HAP-1 (cell line): ENCODE measurements at regions not wholly inside any gene's neighbourhood (a gene's known extent, or its start where the extent isn't known, plus 50 kb on each side); places are given as distances from the start of the nearest gene placed in this dataset.
"Not testable (repeated sequence)": the region's sequence is repeated elsewhere in the genome, so short reads cannot be mapped to it uniquely, and the experiment has no call there.

Experiments
- DNase-seq, 2 experiments: peaks; one replicate each; pipeline ENCODE4 v3.0.0-alpha.2; 2016 to 2020; ENCODE audit warnings: low spot score in 2 of 2
- H3K27me3 ChIP-seq: fragments of 250-450 bp; sonication (Bioruptor Pico); 2 replicates; pipeline ENCODE4 v1.5.1; 2020; ENCODE audit warnings: low read depth, mild to moderate bottlenecking, moderate library complexity
- H3K36me3 ChIP-seq: fragments of 250-450 bp; sonication (Bioruptor Pico); replicated peaks from 2 replicates; pipeline ENCODE4 v1.5.1; 2020; ENCODE audit warnings: mild to moderate bottlenecking
- H3K4me1 ChIP-seq: fragments of 250-450 bp; sonication (Bioruptor Pico); 2 replicates; pipeline ENCODE4 v1.5.1; 2020; ENCODE audit warnings: mild to moderate bottlenecking
- H3K4me3 ChIP-seq: fragments of 250-450 bp; sonication (Bioruptor Pico); 2 replicates; pipeline ENCODE4 v1.5.1; 2020; ENCODE audit warnings: mild to moderate bottlenecking, moderate library complexity
- H3K9me3 ChIP-seq: fragments of 250-450 bp; sonication (Bioruptor Pico); 2 replicates; pipeline ENCODE4 v1.5.1; 2020; ENCODE audit warnings: mild to moderate bottlenecking, moderate library complexity
- in situ Hi-C: fragments of 300-500 bp; cut with MboI; formaldehyde crosslinking; loops from 3 replicates; pipeline ENCODE4 v1.14.3; 2020; ENCODE audit warnings: low sequenced_read_pairs, inconsistent platforms, mixed read lengths

GRCh38 chr4:33966808-33967207, 2277.5 kb downstream of the ARAP2 start:
- DNase-seq, result no peak
- Histone ChIP-seq H3K4me1 (no peaks in the 10 kb centered on the region), H3K4me3 (no peak overlapping the region), H3K9me3 (no peaks in the 10 kb centered on the region), H3K36me3 (no peaks in the 10 kb centered on the region), H3K27me3 (no peaks in the 10 kb centered on the region)
- in situ Hi-C loops, result no loop called here

GRCh38 chr4:33974270-33974669, 2270.0 kb downstream of the ARAP2 start:
- peaks cover 10% of the 10 kb centered on the region for H3K4me1 ChIP-seq
- H3K36me3 ChIP-seq, result no peaks in the 10 kb centered on the region
- no peak overlapping the region for H3K4me3 ChIP-seq
- no peaks in the 10 kb centered on the region for H3K27me3 ChIP-seq
- in situ Hi-C loops, result no loop called here
- no peak for DNase-seq
- no peaks in the 10 kb centered on the region for H3K9me3 ChIP-seq

GRCh38 chr4:33975995-33976394, 2268.3 kb downstream of the ARAP2 start:
- in situ Hi-C loops, result no loop called here
- H3K4me3 ChIP-seq, result no peak overlapping the region
- H3K9me3 ChIP-seq, result no peaks in the 10 kb centered on the region
- no peaks in the 10 kb centered on the region for H3K36me3 ChIP-seq
- H3K4me1 ChIP-seq, result peaks cover 10% of the 10 kb centered on the region
- peak in 1 of 2 experiments; percentile 51 for DNase-seq
- no peaks in the 10 kb centered on the region for H3K27me3 ChIP-seq

GRCh38 chr4:33979781-33980180, 2264.5 kb downstream of the ARAP2 start:
- DNase-seq, H3K36me3 ChIP-seq, H3K4me3 ChIP-seq, H3K4me1 ChIP-seq, H3K9me3 ChIP-seq, H3K27me3 ChIP-seq, in situ Hi-C loops: not testable (repeated sequence)

GRCh38 chr4:33980361-33980760, 2264.0 kb downstream of the ARAP2 start:
- no peaks in the 10 kb centered on the region for H3K9me3 ChIP-seq
- H3K4me1 ChIP-seq, result peaks cover 10% of the 10 kb centered on the region
- DNase-seq, result no peak
- in situ Hi-C loops, result no loop called here
- no peaks in the 10 kb centered on the region for H3K36me3 ChIP-seq
- no peak overlapping the region for H3K4me3 ChIP-seq
- H3K27me3 ChIP-seq, result no peaks in the 10 kb centered on the region

GRCh38 chr4:33989820-33990443, 2254.4 kb downstream of the ARAP2 start:
- in situ Hi-C loops, result no loop called here
- Histone ChIP-seq H3K9me3 (no peaks in the 10 kb centered on the region), H3K4me3 (no peak overlapping the region), H3K4me1 (no peaks in the 10 kb centered on the region), H3K27me3 (no peaks in the 10 kb centered on the region), H3K36me3 (no peaks in the 10 kb centered on the region)
- no peak for DNase-seq

GRCh38 chr4:33996075-33996718, 2248.1 kb downstream of the ARAP2 start:
- Histone ChIP-seq H3K4me3 (no peak overlapping the region), H3K9me3 (no peaks in the 10 kb centered on the region), H3K4me1 (no peaks in the 10 kb centered on the region), H3K36me3 (no peaks in the 10 kb centered on the region), H3K27me3 (no peaks in the 10 kb centered on the region)
- in situ Hi-C loops, result no loop called here
- peak in 1 of 2 experiments; percentile 14 for DNase-seq

- no peaks in the 10 kb centered on the region for H3K9me3 ChIP-seq
- in situ Hi-C loops, result no loop called here
- no peaks in the 10 kb centered on the region for H3K36me3 ChIP-seq
- no peaks in the 10 kb centered on the region for H3K27me3 ChIP-seq
- no peak overlapping the region for H3K4me3 ChIP-seq
- no peak for DNase-seq
- no peaks in the 10 kb centered on the region for H3K4me1 ChIP-seq
These were observed 2246.0 kb downstream of the ARAP2 start for GRCh38 chr4:33998291-33998690.

- H3K4me3 ChIP-seq, result no peak overlapping the region
- no peaks in the 10 kb centered on the region for H3K27me3 ChIP-seq
- no peaks in the 10 kb centered on the region for H3K4me1 ChIP-seq
- no peaks in the 10 kb centered on the region for H3K9me3 ChIP-seq
- DNase-seq, result no peak
- H3K36me3 ChIP-seq, result no peaks in the 10 kb centered on the region
- in situ Hi-C loops, result no loop called here
These were observed 2244.0 kb downstream of the ARAP2 start for GRCh38 chr4:34000356-34000755.

GRCh38 chr4:34006540-34006939, 2237.8 kb downstream of the ARAP2 start:
- DNase-seq, H3K9me3 ChIP-seq, H3K27me3 ChIP-seq, H3K4me3 ChIP-seq, H3K36me3 ChIP-seq, H3K4me1 ChIP-seq, in situ Hi-C loops: not testable (repeated sequence)

GRCh38 chr4:34009951-34010350, 2234.4 kb downstream of the ARAP2 start:
- in situ Hi-C loops, result no loop called here
- DNase-seq, result no peak
- no peaks in the 10 kb centered on the region for H3K9me3 ChIP-seq
- no peak overlapping the region for H3K4me3 ChIP-seq
- H3K36me3 ChIP-seq, result no peaks in the 10 kb centered on the region
- no peaks in the 10 kb centered on the region for H3K4me1 ChIP-seq
- no peaks in the 10 kb centered on the region for H3K27me3 ChIP-seq

GRCh38 chr4:34010751-34011519, 2233.4 kb downstream of the ARAP2 start:
- in situ Hi-C loops, result no loop called here
- no peaks in the 10 kb centered on the region for H3K4me1 ChIP-seq
- H3K4me3 ChIP-seq, result no peak overlapping the region
- no peaks in the 10 kb centered on the region for H3K9me3 ChIP-seq
- H3K27me3 ChIP-seq, result no peaks in the 10 kb centered on the region
- DNase-seq, result no peak
- H3K36me3 ChIP-seq, result no peaks in the 10 kb centered on the region

GRCh38 chr4:34035225-34035624, 2209.1 kb downstream of the ARAP2 start:
- H3K4me1 ChIP-seq, result no peaks in the 10 kb centered on the region
- in situ Hi-C loops, result no loop called here
- no peak for DNase-seq
- no peaks in the 10 kb centered on the region; the same call in 1 of the 2 replicates for H3K27me3 ChIP-seq
- no peak overlapping the region for H3K4me3 ChIP-seq
- no peaks in the 10 kb centered on the region for H3K36me3 ChIP-seq
- H3K9me3 ChIP-seq, result no peaks in the 10 kb centered on the region

GRCh38 chr4:34037280-34037679, 2207.0 kb downstream of the ARAP2 start:
- Histone ChIP-seq H3K4me1 (no peaks in the 10 kb centered on the region), H3K27me3 (no peaks in the 10 kb centered on the region), H3K36me3 (no peaks in the 10 kb centered on the region), H3K9me3 (no peaks in the 10 kb centered on the region), H3K4me3 (no peak overlapping the region)
- in situ Hi-C loops, result no loop called here
- DNase-seq, result no peak
